OCI-LY7 (cell line): ENCODE measurements at regions not wholly inside any gene's neighbourhood (a gene's known extent, or its start where the extent isn't known, plus 50 kb on each side); places are given as distances from the start of the nearest gene placed in this dataset.

Experiments
- CTCF ChIP-seq: fragments of 200-600 bp; sonication (generic); conservative IDR thresholded peaks from 2 replicates; pipeline ENCODE4 v1.5.1; 2014; ENCODE audit warnings: mild to moderate bottlenecking, antibody characterized with exemption, low read length, moderate library complexity, mixed read lengths
- EZH2phosphoT487 ChIP-seq: fragments of 200-600 bp; sonication (generic); IDR thresholded peaks from 2 replicates; pipeline ENCODE4 v1.6.1; 2018; ENCODE audit warnings: low read depth, borderline replicate concordance, mild to moderate bottlenecking, mixed run types, antibody characterized with exemption, low read length, moderate library complexity, mixed read lengths

- TF ChIP-seq CTCF, result no peak
- no peak for TF ChIP-seq EZH2phosphoT487
Observed at GRCh38 chr3:22319446-22319845, 568.4 kb upstream of the ZNF385D start.
